ENCODE measurements at regions not wholly inside any gene's neighbourhood (a gene's known extent, or its start where the extent isn't known, plus 50 kb on each side); places are given as distances from the start of the nearest gene placed in this dataset.

- TF ChIP-seq, protein P1, sequence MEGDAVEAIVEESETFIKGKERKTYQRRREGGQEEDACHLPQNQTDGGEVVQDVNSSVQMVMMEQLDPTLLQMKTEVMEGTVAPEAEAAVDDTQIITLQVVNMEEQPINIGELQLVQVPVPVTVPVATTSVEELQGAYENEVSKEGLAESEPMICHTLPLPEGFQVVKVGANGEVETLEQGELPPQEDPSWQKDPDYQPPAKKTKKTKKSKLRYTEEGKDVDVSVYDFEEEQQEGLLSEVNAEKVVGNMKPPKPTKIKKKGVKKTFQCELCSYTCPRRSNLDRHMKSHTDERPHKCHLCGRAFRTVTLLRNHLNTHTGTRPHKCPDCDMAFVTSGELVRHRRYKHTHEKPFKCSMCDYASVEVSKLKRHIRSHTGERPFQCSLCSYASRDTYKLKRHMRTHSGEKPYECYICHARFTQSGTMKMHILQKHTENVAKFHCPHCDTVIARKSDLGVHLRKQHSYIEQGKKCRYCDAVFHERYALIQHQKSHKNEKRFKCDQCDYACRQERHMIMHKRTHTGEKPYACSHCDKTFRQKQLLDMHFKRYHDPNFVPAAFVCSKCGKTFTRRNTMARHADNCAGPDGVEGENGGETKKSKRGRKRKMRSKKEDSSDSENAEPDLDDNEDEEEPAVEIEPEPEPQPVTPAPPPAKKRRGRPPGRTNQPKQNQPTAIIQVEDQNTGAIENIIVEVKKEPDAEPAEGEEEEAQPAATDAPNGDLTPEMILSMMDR (conservative IDR thresholded peaks at IDR 0.05; ENCODE audit: low read depth, low read length), result no peak
- DNase-seq (ENCODE audit: low read depth), result no peak
- H3K4me3 ChIP-seq (ENCODE audit: low read length), result no peak overlapping the region
These were observed 391.2 kb downstream of the THBS2 start for GRCh38 chr6:168862346-168862980.

- H3K4me3 ChIP-seq (ENCODE audit: low read length), result no peak overlapping the region
- TF ChIP-seq, protein P1 (conservative IDR thresholded peaks at IDR 0.05; ENCODE audit: low read depth, low read length), result no peak
- DNase-seq (ENCODE audit: low read depth), result no peak
These were observed 392.7 kb downstream of the THBS2 start for GRCh38 chr6:168860987-168861386.

DNA sequence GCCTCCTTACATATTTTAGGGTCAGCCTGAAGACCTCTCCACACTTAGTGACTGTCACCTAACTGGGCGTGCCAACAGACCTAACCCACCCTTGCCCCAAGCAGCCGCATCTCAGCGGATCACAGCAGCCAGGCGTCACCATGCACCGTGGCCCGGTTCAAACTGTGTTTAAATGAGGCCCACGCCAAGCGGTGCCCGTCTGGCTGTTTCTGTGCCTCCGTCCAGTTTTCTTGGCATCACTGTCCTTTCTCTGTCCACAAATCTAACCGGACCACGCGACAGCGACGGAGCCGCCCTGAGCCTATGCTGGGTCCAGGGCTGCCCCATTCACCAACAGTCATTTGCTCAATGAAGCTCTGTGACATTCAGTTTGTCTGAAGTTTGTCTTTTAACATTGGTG, 393.3 kb downstream of the THBS2 start:
- no peak overlapping the region for H3K4me3 ChIP-seq (ENCODE audit: low read length)
- TF ChIP-seq, protein P1 (conservative IDR thresholded peaks at IDR 0.05; ENCODE audit: low read depth, low read length), result no peak
- DNase-seq (ENCODE audit: low read depth), result no peak

DNA sequence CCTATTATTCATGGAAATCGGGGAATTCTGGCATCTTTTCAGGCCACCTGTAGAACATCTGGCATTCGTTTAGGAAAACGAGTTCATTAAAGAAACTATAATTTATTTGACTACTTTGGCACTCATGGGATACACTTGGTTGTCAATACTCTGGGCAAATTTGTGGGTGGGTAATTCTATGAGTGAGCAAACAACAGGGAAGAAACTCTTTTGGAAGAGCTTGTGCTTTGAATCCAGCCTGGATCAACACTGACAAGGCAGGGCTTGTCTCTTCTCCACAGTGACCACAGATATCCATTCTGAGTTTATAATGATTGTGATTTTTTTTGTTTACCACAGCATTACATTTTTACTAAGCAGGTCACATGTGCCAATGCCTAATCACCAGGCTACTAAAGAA, 394.7 kb downstream of the THBS2 start:
- DNase-seq (ENCODE audit: low read depth), result no peak
- no peak overlapping the region for H3K4me3 ChIP-seq (ENCODE audit: low read length)
- TF ChIP-seq, protein P1 (conservative IDR thresholded peaks at IDR 0.05; ENCODE audit: low read depth, low read length), result no peak

- TF ChIP-seq, protein P1 (conservative IDR thresholded peaks at IDR 0.05; ENCODE audit: low read depth, low read length), result no peak
- no peak for DNase-seq (ENCODE audit: low read depth)
- no peak overlapping the region for H3K4me3 ChIP-seq (ENCODE audit: low read length)
These were observed 396.7 kb downstream of the THBS2 start for GRCh38 chr6:168856914-168857313.

- DNase-seq (ENCODE audit: low read depth), result no peak
- H3K4me3 ChIP-seq (ENCODE audit: low read length), result no peak overlapping the region
These were observed 401.2 kb downstream of the THBS2 start for GRCh38 chr6:168852376-168852884.

More at GRCh38 chr6:168852376-168852884, 401.2 kb downstream of the THBS2 start:
- TF ChIP-seq, protein P1 (conservative IDR thresholded peaks at IDR 0.05; ENCODE audit: low read depth, low read length), result no peak

Measured in retinal pigment epithelial cell (primary cell).